GM12874 (cell line): ENCODE measurements at regions not wholly inside any gene's neighbourhood (a gene's known extent, or its start where the extent isn't known, plus 50 kb on each side); places are given as distances from the start of the nearest gene placed in this dataset.

Experiments
- CTCF ChIP-seq: IDR thresholded peaks from 2 replicates; pipeline ENCODE4 v1.5.1; 2011; ENCODE audit warnings: low read depth, mild to moderate bottlenecking, control low read depth, low read length, moderate library complexity; ENCODE audit not compliant: insufficient read depth

- TF ChIP-seq CTCF, result no peak
Measured at GRCh38 chr5:93902288-93902687, 160.9 kb upstream of the POU5F2 start.

GRCh38 chr5:93899026-93899600 is 157.7 kb upstream of the POU5F2 start:
- TF ChIP-seq CTCF, result no peak

- TF ChIP-seq CTCF, result 0 out of 2 replicates have a peak, but pooled peaks have one; percentile 11
Measured at GRCh38 chr5:93894601-93895354, 153.4 kb upstream of the POU5F2 start.

- TF ChIP-seq CTCF, result no peak
Measured at GRCh38 chr5:93893075-93893474, 151.7 kb upstream of the POU5F2 start.

- no peak for TF ChIP-seq CTCF
Measured at GRCh38 chr5:93892481-93892880, 151.1 kb upstream of the POU5F2 start.

GRCh38 chr5:93891491-93892480 is 150.4 kb upstream of the POU5F2 start:
- no peak for TF ChIP-seq CTCF

GRCh38 chr5:93890657-93891056 is 149.3 kb upstream of the POU5F2 start:
- TF ChIP-seq CTCF, result no peak
